ENCODE measurements at regions not wholly inside any gene's neighbourhood (a gene's known extent, or its start where the extent isn't known, plus 50 kb on each side); places are given as distances from the start of the nearest gene placed in this dataset.

DNA sequence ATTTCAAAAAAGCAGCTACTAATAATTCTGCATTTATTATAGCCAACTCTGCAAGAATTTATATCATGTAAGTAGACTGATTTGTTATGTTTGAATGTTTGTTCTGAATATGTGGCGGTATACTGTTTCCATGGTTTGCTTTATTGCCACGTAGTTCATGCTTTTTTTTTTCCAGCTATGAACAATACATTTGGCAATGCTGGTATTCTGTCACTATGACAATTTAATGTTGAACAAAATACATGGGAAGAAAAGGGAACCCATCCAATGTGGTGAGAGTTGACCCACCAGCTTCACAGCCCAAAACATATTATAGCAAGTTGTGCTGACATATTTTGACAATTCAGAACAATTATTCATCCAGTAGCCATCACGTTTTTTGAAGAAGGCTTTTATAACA, 145.6 kb downstream of the CCDC71L start:
- no peaks in the 10 kb centered on the region for H3K36me3 ChIP-seq
- TF ChIP-seq, protein P1, sequence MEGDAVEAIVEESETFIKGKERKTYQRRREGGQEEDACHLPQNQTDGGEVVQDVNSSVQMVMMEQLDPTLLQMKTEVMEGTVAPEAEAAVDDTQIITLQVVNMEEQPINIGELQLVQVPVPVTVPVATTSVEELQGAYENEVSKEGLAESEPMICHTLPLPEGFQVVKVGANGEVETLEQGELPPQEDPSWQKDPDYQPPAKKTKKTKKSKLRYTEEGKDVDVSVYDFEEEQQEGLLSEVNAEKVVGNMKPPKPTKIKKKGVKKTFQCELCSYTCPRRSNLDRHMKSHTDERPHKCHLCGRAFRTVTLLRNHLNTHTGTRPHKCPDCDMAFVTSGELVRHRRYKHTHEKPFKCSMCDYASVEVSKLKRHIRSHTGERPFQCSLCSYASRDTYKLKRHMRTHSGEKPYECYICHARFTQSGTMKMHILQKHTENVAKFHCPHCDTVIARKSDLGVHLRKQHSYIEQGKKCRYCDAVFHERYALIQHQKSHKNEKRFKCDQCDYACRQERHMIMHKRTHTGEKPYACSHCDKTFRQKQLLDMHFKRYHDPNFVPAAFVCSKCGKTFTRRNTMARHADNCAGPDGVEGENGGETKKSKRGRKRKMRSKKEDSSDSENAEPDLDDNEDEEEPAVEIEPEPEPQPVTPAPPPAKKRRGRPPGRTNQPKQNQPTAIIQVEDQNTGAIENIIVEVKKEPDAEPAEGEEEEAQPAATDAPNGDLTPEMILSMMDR (IDR thresholded peaks at IDR 0.05; ENCODE audit: low read depth, low read length) = no peak
- DNase-seq = no peak

DNA sequence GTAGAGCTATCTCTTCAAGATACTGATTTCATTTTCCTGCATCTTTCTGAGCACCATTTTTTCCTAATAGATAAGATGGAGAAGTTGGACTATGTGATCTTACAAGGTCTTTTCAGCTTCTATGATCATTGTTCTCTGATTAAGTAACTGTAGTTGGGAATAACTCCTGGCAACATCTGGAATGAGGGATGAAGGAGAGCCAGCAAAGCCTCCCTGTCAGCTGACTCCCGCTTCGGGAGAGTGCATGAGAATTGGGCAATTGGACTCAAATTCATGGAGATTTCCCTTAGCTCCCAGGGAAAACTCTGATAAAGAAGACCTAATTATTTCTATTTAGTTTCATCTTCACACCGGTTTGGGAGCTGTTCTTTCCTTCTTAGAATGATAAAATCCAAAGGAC, 146.1 kb downstream of the CCDC71L start:
- H3K9me3 ChIP-seq = no peaks in the 10 kb centered on the region
- H3K4me1 ChIP-seq = no peaks in the 10 kb centered on the region; the same call in 1 of the 2 replicates
- TF ChIP-seq, protein P1 (IDR thresholded peaks at IDR 0.05; ENCODE audit: low read depth, low read length) = no peak
- H3K27me3 ChIP-seq = peaks cover 28% of the 10 kb centered on the region
- DNase-seq = no peak
- H3K4me3 ChIP-seq (ENCODE audit: low read depth, low read length) = no peak overlapping the region
- H3K36me3 ChIP-seq = no peaks in the 10 kb centered on the region

More for the DNA sequence above, 145.6 kb downstream of the CCDC71L start:
- no peaks in the 10 kb centered on the region for H3K9me3 ChIP-seq
- H3K4me3 ChIP-seq (ENCODE audit: low read depth, low read length) = no peak overlapping the region
- H3K4me1 ChIP-seq = no peaks in the 10 kb centered on the region; the same call in 1 of the 2 replicates
- H3K27me3 ChIP-seq = peaks cover 28% of the 10 kb centered on the region

DNA sequence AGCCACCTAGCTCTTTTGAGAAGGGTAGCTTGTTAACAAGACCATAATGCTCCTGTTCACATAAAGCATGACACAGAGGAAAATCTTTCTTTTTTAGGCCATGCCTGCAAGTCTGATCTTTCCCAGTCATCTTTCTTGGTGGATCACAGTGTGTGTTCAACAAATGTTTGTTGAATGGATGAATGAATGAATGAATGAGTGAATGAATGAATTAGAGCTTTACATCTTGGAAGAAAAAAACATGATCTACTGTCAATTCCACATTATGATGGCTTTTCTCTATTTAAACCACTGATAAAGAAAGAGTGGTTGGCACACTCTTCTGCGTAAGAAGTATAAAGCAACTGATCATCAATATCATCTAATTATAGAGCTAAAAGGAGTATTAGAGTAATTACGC, 148.7 kb downstream of the CCDC71L start:
- H3K4me3 ChIP-seq (ENCODE audit: low read depth, low read length) = no peak overlapping the region
- no peaks in the 10 kb centered on the region for H3K36me3 ChIP-seq
- TF ChIP-seq, protein P1 (IDR thresholded peaks at IDR 0.05; ENCODE audit: low read depth, low read length) = no peak
- H3K9me3 ChIP-seq = no peaks in the 10 kb centered on the region
- no peak for DNase-seq
- no peaks in the 10 kb centered on the region for H3K4me1 ChIP-seq
- peaks cover 19% of the 10 kb centered on the region for H3K27me3 ChIP-seq

DNA sequence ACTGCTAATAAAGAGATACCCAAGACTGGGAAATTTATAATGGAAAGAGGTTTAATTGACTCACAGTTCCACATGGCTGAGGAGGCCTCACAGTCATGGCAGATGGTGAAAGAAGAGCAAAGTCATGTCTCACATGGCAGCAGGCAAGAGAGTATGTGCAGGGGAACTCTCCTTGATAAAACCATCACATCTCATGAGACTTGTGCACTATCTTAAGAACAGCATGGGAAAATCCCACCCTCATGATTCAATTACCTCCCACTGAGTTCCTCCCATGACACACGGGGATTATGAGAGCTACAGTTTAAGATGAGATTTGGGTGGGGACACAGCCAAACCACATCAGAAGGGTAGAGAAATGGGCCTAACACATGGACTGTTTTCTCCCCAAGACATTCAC, 156.3 kb downstream of the CCDC71L start:
- TF ChIP-seq, protein P1 (IDR thresholded peaks at IDR 0.05; ENCODE audit: low read depth, low read length) = no peak
- H3K4me3 ChIP-seq (ENCODE audit: low read depth, low read length) = no peak overlapping the region
- no peak for DNase-seq
- no peaks in the 10 kb centered on the region for H3K27me3 ChIP-seq
- H3K36me3 ChIP-seq = no peaks in the 10 kb centered on the region
- H3K4me1 ChIP-seq = no peaks in the 10 kb centered on the region
- H3K9me3 ChIP-seq = no peaks in the 10 kb centered on the region

DNA sequence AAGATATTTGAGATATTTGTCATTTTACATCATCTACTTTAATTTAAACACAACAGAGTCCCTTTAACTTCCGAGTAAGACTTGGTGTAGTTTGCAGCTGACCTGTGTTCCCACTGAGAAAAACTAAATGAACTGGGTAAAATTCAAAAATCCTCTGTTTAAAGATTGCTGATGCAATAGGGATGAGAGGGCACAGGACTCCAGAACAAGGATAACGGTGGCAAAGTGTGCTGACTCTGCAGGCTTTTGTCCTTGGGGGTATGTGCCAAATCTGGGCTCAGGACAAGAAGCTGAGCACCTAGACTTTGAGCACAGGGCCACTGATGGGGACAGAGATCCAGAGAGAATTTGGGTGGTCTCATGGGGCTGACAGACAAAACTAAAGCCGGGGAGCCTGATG, 156.8 kb downstream of the CCDC71L start:
- TF ChIP-seq, protein P1 (IDR thresholded peaks at IDR 0.05; ENCODE audit: low read depth, low read length) = no peak
- Histone ChIP-seq H3K9me3 (no peaks in the 10 kb centered on the region), H3K4me1 (no peaks in the 10 kb centered on the region), H3K36me3 (no peaks in the 10 kb centered on the region), H3K4me3 (ENCODE audit: low read depth, low read length) (no peak overlapping the region), H3K27me3 (no peaks in the 10 kb centered on the region)
- no peak for DNase-seq

DNA sequence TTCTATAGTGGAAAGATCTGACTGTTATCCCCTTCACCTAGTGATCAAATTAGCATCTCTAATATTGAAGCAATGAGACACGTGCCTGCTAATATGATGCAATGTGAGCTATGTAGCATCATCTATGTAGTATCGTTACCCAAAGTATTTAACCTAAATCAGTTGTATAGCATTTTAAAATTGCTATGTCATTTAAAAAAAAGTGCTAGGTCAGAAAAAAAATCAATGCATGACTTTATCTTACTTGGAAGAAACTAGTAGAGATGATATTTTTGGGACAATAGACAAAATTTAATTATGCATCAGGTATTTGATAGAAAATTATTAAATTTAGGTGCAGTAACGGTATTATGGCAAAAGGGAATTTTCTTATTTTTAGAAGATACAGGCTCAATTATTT, 157.3 kb downstream of the CCDC71L start:
- H3K36me3 ChIP-seq = no peaks in the 10 kb centered on the region
- no peaks in the 10 kb centered on the region for H3K9me3 ChIP-seq
- TF ChIP-seq, protein P1 (IDR thresholded peaks at IDR 0.05; ENCODE audit: low read depth, low read length) = no peak
- H3K4me1 ChIP-seq = no peaks in the 10 kb centered on the region
- H3K4me3 ChIP-seq (ENCODE audit: low read depth, low read length) = no peak overlapping the region
- H3K27me3 ChIP-seq = no peaks in the 10 kb centered on the region
- no peak for DNase-seq
